ENCODE measurements at regions not wholly inside any gene's neighbourhood (a gene's known extent, or its start where the extent isn't known, plus 50 kb on each side); places are given as distances from the start of the nearest gene placed in this dataset.

GRCh38 chr22:46061501-46062231, 84.7 kb upstream of the WNT7B start:
- FAIRE-seq (no peak), DNase-seq (ENCODE audit: insufficient read length, low spot score) (no peak)
- TF ChIP-seq CTCF (IDR thresholded peaks at IDR 0.05; ENCODE audit: insufficient read depth, missing control alignments) = no peak

GRCh38 chr22:46062232-46062615, 85.3 kb upstream of the WNT7B start:
- TF ChIP-seq CTCF (IDR thresholded peaks at IDR 0.05; ENCODE audit: insufficient read depth, missing control alignments) = no peak
- no peak for DNase-seq (ENCODE audit: insufficient read length, low spot score)
- FAIRE-seq = no peak

- FAIRE-seq (no peak), DNase-seq (ENCODE audit: insufficient read length, low spot score) (no peak)
- no peak for TF ChIP-seq CTCF (IDR thresholded peaks at IDR 0.05; ENCODE audit: insufficient read depth, missing control alignments)
Measured at GRCh38 chr22:46062971-46063631, 86.1 kb upstream of the WNT7B start.

GRCh38 chr22:46063846-46064227, 86.5 kb upstream of the PPARA start:
- TF ChIP-seq CTCF (IDR thresholded peaks at IDR 0.05; ENCODE audit: insufficient read depth, missing control alignments) = no peak
- DNase-seq (ENCODE audit: insufficient read length, low spot score) (no peak), FAIRE-seq (no peak)

- DNase-seq (ENCODE audit: insufficient read length, low spot score) (no peak), FAIRE-seq (no peak)
- no peak for TF ChIP-seq CTCF (IDR thresholded peaks at IDR 0.05; ENCODE audit: insufficient read depth, missing control alignments)
Measured at GRCh38 chr22:46064228-46064965, 85.9 kb upstream of the PPARA start.

GRCh38 chr22:46064966-46065666, 85.2 kb upstream of the PPARA start:
- FAIRE-seq = no peak
- TF ChIP-seq CTCF (IDR thresholded peaks at IDR 0.05; ENCODE audit: insufficient read depth, missing control alignments) = no peak
- DNase-seq (ENCODE audit: insufficient read length, low spot score) = no peak

Data from D721Med (cell line).